Hypothalamus (tissue), 51 donors: ENCODE measurements at regions not wholly inside any gene's neighbourhood (a gene's known extent, or its start where the extent isn't known, plus 50 kb on each side); places are given as distances from the start of the nearest gene placed in this dataset.

Source experiments
- DNase-seq, 51 donors: peaks; one replicate each; lab custom pipeline; 2025; lab: John Stamatoyannopoulos, UW

DNA sequence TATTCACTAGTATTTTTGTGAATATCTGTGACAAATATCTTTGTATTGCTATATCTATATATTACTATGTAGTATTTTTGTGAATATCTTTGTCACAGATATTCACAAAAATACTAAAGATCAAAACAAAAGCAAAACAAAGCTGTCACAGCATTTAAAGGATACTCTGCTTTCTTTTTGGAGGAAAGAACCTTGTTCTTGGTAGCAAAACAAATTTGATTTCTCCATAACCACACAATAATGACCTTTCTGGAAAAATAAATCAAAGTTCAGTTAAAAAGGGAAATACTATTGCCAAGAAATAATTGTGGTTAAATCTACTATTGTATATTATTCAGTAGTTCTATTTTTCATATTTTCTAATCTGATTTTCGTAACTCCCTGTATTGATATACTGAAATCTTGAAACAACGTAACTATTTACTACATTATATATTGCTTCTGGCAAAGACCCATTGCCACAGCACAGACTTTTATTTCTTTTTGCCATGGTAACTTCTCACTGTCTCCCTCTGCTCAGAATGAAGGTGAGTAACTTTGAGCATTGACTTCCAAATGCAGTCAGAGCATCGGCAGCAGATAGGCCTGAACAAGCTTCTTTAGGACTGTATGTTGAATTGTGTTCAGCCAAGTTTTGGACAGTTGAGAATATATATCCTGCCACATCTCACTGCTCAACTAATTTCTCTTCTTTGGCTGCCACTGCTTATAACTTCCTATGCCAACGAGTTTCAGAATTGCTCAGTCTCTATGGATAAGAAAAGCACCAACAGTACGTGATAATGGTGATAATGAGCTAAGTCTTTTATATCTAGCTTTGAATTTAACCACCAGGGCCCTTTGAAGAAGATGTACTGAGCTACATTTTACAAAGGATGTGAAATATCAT lies 1097.2 kb upstream of the GJE1 start:
- no peak for DNase-seq

DNA sequence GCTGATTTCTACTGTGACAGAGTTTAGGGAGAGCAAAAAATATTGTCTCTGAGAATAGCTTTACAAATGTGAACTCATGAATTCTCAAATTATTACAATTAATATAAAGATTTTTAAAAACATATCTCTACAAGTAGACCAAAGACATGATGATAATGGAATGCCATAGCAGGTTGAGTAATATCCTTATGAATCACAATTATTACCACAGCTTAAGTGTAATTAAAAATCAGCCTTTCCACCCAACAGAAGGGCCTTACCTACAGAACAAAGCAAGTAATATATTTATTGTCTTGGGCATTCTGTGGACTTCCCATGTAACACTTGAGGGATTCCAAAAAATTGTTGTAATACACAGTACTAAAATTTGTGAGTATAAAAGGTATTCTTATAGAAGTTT lies 1099.6 kb upstream of the GJE1 start:
- DNase-seq: no peak

DNA sequence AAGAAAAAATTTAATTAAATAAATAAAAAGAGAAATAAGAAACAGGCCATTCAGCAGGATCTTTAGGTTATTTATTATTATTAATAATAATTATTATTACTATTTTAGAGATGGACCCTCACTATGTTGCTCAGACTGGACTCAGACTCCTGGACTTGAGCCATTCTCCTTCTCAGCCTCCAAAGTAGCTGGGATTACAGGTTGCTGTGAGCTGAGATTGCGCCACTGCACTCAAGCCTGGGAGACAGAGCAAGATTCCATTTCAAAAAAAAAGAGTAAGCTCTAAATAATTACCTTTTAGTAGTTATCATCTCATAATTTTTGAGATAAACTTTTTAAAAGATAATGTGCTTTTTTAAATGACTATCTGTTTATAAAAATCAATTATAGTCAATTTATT lies 1102.8 kb upstream of the GJE1 start:
- DNase-seq: no peak

DNA sequence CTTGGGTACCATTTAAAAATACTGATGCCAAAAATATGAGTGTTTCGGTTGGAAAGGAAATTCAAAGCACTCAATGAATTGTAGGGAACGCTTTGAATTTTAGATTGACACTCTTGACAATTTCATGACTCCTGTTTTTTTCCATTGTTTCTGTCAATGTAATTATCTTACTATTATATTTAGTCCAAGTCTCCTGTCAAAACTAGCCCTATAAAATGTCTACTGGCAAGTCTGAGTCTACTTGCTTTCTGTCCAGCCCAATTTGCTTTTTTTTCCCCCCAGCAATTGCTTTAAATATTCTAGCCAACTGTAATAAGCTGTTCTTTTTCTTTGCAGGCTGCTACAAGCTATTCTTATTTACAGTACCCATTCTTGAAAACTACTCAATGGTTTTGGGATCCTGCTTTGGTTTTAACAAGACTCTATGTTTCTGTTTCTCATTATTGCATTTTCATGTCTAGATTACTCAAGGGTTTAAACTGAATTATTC lies 1103.9 kb upstream of the GJE1 start:
- DNase-seq: no peak

DNA sequence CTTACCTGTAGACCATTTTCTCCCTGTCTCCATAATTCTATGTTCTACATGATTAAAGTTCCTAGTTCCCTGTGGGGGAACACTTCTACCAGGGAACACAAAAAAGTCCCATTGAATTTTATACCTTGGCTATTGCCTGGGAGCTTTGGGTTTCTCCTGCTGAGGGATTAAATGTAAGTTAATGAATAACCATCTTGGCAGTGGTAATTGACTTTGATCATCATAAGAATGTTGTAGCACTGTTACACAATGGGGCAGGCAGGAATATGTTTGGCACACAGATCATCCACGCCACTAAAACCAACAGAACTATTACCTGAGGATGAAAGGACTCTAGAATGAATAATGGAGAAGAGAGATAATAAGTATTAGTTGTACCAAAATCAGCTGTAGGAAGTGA lies 1106.2 kb upstream of the GJE1 start:
- no peak for DNase-seq

DNA sequence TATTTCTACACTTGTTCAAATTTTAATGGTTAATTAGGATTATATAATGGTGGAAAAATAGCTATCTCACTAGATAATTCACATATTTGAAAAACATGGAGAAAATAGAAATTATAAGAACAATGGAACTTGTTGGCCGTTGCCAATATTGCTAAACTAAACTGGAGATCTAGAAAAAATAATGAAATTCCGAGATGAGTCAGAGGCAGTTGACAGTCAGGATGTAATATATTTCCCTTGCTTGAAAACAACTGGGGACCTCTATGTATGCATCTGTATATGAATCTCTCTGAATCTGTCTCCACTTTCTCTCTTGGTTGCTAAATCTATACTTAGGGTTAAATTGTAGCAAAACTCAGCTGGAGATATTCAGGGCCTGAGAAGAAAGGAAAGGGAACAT lies 1108.2 kb upstream of the GJE1 start:
- DNase-seq: no peak

DNA sequence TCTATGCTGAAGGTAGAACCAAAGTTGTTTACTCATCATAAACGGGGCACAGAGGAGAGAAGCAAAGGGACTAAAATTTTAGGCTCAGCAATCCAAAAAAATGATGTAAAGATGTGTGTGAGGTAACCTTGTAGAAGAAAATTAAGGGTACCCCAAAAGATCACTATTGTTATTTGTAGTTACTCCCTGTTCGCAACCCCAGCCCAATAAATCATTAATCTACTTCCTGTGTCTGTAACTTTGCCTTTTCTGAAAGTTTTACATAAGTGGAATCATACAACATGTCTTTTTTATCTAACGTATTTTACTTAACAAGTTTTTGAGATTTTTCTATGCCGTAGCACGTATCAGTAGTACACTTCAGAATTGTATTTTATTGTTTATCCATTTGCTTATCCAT lies 1114.8 kb upstream of the GJE1 start:
- DNase-seq: no peak

DNA sequence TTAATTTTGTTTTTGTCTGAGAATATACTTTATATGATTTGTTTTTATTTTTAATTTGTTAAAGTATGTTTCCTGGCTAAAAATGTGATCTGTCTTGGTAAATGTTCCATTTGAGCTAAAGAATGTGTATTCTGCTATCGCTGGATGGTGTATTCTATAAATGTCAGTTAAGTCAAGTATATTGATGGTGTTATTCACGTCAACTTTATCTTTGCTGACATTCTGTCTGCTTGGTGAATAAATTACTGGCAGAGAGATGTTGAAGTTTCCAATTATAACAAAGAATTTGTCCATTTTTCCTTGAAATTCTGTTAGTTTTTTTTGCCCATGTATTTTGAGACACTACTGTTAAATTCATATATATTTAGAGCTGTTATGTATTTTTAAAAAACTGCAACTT lies 1131.8 kb upstream of the GJE1 start:
- DNase-seq: no peak

DNA sequence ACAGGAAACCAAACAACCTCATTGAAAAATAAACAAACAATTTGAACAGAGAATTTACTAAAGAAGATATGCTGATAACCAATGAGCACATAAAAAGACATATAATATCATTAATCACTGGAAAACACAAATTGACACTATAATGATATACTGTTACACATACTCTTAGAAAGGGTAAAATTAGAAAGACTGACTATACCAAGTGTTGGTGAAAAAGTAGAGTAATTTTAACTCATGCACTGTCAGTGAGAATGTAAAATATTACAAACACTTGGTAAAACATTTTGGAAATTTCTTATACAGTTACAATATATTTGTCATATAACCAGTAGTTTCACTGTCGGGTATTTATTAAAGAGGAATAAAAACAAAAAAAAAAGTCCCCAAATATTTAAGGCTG lies 1139.2 kb upstream of the GJE1 start:
- DNase-seq: no peak

DNA sequence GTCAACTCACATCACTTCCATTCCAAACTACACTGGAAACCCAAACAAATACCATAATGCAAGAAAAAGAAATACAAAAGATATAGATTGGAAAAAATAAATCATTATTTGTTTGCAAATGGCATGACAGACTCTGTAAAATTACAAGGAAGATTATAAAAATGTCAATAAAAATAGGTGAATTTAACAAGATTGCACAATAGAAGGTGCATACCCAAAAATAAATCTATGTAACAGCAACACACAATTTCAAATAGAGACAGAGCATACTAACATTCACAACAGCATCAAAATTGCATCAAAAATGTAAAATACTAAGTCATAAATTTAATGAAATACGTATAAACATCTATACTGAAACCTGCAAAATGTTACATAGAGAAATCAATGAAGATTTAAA lies 1140.0 kb upstream of the GJE1 start:
- no peak for DNase-seq

DNA sequence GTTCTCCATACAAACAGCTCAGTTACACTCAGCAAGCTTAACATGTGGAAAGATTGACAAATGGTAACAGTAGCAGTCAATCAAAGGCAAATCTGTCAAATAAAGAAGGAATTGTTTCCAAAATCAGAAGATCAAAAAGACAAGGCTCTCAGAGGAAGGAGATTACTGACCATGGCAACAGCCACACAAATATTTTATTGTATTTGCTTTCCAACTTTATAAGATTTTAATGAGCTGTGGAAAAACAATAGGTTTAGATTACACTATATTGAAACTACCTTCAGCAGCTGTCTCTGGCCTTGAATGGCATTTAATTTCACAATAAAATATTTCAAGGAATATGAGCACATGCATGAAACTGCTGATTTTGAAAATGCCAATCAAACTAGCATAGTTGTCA lies 1143.9 kb upstream of the GJE1 start:
- no peak for DNase-seq

DNA sequence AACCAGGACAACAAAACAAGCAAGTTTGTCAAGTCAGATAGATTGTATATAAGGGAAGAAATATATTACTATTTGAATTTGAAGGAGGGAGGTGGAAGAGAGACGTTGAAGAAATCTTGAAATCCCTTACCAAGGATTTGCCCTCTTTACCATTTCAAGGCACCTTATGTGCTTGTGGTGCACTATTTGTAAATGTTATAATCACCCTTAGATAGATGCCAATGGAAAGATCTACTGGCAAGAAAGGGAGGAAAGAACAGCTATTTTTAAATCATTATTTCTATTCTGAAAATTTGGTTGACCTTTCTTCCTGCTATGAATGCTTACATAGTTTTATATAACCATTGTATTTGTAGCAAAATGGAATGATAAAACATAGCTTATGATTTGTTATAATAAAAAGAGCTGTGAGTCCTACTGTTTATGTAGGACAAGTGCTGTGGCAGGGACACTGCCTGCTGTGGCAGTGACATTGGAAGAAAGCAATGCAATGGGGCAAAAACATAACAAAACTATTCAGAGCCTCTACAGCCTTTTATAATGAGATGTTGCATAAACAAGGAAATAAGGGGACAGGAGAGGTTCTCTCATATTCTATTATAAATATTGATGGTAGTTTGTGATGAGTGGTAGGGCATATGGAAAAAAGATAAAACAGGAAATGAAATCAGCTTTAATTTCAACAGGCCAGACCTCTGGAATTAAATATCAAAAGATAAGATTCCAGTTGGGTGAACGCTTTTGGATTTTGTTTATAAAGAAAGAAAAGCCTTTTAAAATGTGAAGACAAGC lies 1145.2 kb upstream of the GJE1 start:
- DNase-seq: no peak

DNA sequence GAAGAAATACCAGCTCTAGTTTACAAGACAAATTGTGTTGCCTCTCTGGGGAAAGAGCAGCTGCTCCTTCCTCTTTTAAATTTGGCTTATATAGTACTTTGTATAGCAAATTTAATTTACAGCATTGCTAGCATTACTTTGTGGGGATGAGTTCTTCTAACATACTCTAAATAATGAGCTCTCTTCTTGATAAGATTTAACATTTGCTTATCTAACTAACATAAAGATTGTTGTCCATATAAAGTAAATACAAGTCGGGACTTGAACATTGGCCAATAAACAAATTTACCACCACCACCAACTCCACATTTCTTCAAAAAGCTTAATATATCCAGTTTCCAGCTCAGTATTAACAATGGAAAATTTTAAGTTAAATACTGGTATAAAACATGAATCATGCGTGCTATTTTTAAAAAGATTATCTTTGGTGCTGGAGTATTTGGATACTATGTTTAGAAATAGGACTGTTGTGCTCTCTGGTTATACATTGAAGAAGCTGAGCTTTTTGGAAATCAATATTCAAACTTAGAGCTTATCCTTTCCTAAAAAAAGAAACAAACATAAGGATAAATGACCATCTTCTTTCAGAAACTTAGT lies 1146.9 kb upstream of the GJE1 start:
- DNase-seq: no peak

DNA sequence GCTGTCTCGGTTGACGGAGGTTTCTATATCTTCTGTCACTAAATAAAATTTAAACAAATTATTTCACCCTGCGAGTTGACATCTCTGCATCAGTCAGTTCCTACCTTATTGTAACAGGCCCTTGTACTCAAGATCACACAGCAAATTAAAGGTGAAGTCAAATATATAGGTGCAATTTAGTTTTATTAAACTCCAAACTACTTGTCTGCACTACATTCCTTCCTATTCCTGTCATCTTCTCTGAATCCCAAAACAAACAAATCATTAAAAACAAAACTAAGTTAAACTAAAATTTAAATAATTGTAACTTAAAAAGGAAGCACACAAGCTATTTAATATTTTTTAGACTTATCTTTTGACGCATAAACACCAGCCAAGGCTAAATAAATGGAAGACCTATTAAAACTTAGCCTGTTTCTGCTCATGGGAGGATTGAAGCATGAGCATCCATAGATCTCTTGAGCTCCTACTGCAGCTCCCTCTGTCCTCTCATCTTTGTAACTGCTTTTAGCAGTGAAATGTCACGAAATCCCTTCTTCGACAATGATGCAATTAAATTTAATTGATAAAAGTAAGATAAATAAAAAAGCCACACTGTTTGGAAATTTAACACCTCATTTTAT lies 1152.3 kb upstream of the GJE1 start:
- DNase-seq: no peak

DNA sequence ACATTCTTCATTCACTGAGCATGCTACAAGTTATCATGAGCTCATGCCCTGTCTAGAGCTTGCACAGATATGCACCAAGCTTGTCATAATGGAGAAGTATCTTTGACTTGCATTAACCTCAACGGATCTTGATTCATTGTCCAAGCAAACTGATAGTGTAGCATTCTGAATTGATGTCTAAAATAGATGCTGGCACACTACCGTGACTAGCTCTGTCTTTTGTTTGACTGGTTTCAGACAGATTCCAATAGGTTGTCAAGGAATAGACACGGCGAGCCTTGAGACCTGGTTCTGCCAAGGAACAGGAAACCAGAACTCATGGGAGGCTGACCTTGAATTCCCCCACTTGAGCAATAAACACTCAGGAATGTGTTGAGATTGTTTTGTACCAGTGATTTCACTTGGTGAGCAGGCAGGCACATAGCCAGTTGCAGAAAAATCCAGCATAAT lies 1153.1 kb upstream of the GJE1 start:
- peak in 3 of 51 donors; percentile 3 to 19 (median 3) for DNase-seq

DNA sequence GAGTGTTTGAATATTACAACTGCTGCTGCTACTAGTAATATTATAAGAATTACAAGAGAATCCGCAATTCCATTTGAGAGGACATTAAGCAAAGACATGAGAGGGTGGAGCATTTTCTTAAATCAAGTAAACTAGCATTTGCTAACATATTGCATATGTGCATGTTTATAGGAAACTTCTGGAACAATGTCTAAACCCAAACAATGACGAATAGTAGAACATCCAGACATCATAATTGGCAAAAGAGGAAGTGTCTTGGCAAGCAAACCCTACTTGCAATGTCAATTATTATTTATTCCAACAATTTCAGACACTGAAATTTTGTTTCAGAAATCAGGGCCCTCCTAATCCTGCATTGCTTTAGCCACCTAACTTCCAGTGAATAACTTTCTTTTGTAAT lies 1155.3 kb upstream of the GJE1 start:
- no peak for DNase-seq

DNA sequence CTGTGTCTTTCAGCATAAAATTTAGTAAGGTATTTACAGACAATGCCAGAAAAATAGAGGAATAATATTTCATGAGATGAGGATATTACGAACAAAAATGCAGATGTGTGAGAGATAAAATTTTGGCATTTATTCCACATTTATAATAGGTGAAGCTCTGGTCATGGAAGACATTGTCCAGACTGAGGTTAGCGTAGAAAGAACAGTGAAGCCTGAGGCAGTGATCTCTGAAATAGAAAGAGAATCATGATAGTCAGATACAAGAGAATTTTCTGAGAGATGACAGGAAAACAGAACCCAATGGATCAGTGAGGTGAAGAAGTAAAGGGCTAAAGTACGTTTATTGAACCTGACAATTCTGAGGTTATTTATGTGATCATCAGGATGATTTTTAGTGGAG lies 1155.9 kb upstream of the GJE1 start:
- no peak for DNase-seq

DNA sequence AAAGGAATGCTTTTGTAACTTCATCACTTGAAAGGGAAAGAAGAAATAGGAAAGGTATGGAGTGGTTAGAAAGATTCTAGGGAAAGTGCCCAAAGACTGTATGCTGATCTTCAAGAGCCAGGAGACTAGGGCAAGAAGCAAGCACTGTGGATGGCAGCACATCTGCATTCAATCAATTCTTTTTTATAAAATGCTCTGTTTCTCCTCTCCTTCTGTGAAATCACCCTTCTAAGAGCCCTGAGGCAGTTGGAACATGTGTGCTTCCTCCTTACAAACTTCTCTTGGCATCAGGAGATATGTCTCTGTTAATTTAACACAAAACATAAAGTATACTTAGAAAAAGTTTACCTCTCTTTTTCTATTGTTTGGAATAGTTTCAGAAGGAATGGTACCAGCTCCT lies 1162.2 kb upstream of the GJE1 start:
- no peak for DNase-seq

DNA sequence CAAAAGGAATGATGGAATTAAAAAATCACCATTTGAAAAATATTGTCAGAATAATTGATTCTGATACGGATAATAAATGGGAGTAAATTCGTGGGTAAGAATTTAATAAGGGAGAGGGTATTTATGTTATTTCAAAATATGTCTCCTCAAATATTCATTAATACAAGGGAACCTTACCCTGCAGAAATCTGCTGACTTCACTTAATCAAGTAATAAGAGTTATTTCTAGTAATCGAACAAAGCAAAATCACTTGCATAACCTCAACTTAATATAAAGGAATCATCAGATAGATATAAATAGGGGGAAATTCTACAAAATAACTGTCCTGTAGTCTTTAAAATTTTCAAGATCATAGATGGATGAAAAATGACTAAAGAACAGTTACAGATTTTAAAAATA lies 1164.7 kb upstream of the GJE1 start:
- no peak for DNase-seq

DNA sequence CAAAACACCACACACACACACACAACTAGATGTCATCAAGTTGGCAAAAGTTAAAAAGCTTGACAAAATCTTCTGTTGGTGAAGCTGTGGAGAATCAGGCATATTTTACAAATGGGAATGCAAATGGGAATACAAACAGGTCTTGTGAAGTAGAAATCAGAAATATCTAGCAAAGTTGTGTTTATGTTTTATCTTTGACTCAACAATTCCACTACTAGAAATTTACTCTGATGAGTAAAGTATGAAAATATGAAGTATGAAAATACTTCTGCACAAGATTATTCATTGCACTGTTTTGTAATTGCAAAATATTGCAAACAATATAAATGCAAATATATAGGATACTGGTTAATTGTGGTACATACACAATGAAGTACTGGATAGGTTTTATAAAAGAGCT lies 1166.0 kb upstream of the GJE1 start:
- no peak for DNase-seq

DNA sequence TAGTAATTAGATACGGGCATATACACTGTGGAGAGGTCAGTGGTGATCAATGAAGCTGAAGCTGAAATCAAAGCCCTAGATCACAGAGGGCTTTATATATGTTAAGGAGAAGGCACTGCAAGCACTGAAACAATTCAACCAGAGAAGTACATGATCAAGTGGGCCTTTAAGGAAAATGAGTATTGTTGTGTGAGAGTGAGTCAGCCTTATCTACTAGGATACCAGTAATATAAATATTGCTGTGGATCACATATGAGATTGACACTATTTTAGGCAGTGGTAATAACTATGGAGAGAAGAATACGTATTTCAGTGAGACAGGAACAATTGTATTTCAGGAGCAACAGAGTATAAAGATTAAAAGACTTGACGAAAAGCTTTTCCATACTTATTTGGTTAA lies 1172.2 kb upstream of the GJE1 start:
- DNase-seq: no peak
